ENCODE measurements at regions not wholly inside any gene's neighbourhood (a gene's known extent, or its start where the extent isn't known, plus 50 kb on each side); places are given as distances from the start of the nearest gene placed in this dataset.

GRCh38 chr13:53683608-53684007 is 655.0 kb downstream of the OLFM4 start:
- DNase-seq (ENCODE audit: low spot score): no peak

GRCh38 chr13:53691417-53691816 is 662.8 kb downstream of the OLFM4 start:
- DNase-seq (ENCODE audit: low spot score): no peak

DNA sequence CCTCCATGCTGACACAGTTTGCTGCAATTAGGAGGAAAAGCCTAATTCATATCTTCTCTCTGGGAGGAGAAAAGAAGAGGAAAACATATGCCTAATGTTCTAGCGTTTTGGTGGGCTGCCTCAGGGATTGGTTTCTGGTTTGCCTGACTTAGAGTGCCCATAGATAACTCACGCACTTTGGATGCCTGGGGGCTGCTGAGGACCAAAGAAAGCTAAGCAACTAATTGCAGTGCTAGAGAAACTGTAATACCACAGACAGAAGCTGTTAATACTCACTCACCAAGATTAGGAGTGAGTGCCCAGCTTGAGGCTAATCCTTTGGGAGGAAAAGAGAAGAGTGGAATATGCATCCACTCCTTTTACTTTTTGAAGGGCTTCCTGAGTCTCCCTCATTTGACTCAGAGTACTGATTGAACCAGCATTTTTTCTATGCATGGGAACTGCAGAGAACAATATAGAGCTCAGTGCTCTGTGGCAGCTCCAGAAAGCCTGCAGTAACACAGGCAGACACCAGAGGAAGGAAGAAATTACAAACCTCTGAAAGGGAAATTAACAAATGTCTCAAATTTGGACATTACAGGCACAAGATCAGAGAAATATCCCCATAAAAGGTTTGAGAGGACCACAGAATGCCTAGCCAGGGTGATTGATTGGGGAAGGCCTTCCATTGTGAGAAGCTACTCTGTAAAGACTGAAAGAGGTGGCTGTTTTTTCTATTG is 666.4 kb downstream of the OLFM4 start:
- DNase-seq (ENCODE audit: low spot score): no peak

- no peak for DNase-seq (ENCODE audit: low spot score)
Measured at GRCh38 chr13:53703371-53704080, 674.9 kb downstream of the OLFM4 start.

- DNase-seq (ENCODE audit: low spot score): no peak
Measured at GRCh38 chr13:53719281-53719680, 690.7 kb downstream of the OLFM4 start.

GRCh38 chr13:53732664-53733063 is 704.1 kb downstream of the OLFM4 start:
- DNase-seq (ENCODE audit: low spot score): no peak

DNA sequence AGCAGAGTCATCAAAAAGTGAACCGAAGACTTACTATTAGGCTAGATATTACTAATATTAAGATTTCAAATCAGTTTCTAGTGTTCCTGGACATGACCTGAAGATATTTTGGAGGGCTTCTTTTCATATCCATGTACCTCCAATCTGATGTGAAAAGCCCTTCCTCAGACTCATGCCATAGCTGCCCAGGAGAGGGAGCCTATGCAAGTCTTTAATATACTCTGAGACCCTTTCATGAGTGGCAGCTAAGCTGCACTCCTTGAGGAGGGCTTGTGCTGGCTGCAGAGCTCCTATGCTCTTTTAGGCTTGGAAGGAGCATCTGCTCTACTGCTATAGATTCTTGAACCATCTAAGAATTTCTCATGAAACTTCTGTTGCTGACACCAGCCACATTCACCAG is 715.3 kb downstream of the OLFM4 start:
- no peak for DNase-seq (ENCODE audit: low spot score)

GRCh38 chr13:53747825-53748224 is 719.2 kb downstream of the OLFM4 start:
- DNase-seq (ENCODE audit: low spot score): no peak

- DNase-seq (ENCODE audit: low spot score): peak; percentile 87
Measured at GRCh38 chr13:53749306-53749705, 720.7 kb downstream of the OLFM4 start.

GRCh38 chr13:53759016-53759415 is 730.4 kb downstream of the OLFM4 start:
- DNase-seq (ENCODE audit: low spot score): no peak

- no peak for DNase-seq (ENCODE audit: low spot score)
Measured at GRCh38 chr13:53775807-53776206, 747.2 kb downstream of the OLFM4 start.

DNA sequence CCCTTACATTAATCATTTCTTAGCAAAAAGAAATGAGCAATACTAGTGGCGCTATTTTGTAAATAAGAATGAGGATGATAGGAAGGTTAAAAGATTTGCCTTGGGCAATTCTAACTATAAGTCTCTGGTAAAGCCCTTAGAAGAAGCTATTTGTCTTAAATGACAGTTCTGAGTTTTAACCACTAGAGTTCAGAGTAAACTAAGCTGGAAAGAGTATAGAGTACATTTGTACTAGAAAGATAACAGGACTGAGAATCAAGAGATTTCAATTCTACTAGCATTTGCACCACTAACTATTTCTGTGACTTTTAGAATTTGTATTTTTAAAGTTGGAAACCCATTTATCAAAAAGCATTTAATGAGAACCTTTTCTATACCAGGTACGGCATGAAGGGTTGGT is 750.3 kb downstream of the OLFM4 start:
- no peak for DNase-seq (ENCODE audit: low spot score)

- peak; percentile 22 for DNase-seq (ENCODE audit: low spot score)
Measured at GRCh38 chr13:53781941-53782340, 753.3 kb downstream of the OLFM4 start.

DNA sequence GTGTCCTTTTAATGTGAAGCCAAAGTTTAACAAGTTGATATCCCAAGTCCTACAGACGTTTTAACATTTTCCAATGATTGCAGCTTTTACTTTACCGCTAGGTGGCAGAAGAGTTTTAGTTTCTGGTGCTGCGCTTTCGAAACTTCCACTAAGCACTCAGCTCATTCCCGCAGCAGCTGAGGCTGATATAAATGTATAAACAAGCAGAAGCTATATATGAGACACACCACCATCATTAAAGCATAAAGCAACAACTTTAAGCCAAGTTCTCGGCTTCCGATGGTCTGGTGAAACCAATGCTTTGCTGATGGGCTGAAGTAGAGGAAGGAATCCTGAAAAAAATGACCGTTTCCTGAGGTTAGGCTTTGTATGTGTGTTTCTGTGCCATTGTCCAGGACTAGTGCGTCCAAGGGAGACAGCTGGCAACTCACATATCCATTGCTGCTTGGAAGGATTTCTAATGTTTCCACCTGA is 753.9 kb downstream of the OLFM4 start:
- peak; percentile 71 for DNase-seq (ENCODE audit: low spot score)

DNA sequence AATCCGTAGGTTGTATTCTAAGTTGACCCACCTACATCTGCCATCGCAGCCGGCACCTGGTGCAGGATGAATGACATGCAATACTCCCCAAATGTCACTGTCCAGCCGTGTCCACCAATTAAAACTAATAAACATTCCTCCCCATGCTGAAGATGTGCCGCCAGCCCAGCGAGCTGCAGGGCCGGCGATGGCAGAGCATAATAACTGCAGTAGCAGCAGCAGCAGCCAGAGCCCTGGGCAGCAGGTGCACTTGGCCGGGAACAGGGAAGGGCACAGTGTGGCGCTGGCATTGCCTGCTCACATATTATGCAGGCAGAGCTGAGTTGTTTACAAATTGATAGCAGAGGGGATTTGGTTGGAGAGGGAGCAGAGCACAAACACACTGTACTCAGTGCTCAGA is 754.9 kb downstream of the OLFM4 start:
- no peak for DNase-seq (ENCODE audit: low spot score)

- no peak for DNase-seq (ENCODE audit: low spot score)
Measured at GRCh38 chr13:53788286-53788685, 759.7 kb downstream of the OLFM4 start.

DNA sequence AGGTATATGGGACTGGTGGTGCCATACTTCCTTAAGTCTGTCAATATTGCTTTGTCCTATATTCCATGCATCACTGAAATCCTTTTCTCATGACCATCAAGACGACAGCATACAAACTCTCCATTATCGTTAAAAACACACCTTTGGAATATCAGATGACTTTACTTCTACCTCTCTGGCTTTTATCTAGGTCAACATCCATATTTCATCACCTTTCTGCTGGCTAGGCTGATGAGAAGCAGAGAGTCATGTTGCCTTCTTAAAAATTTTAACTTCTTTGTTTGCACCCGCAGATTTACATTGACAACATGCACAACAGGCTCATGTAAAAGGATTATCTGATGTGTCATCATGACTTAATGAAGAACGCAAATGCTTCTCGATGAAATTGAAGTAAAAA is 771.4 kb downstream of the OLFM4 start:
- peak; percentile 64 for DNase-seq (ENCODE audit: low spot score)

DNA sequence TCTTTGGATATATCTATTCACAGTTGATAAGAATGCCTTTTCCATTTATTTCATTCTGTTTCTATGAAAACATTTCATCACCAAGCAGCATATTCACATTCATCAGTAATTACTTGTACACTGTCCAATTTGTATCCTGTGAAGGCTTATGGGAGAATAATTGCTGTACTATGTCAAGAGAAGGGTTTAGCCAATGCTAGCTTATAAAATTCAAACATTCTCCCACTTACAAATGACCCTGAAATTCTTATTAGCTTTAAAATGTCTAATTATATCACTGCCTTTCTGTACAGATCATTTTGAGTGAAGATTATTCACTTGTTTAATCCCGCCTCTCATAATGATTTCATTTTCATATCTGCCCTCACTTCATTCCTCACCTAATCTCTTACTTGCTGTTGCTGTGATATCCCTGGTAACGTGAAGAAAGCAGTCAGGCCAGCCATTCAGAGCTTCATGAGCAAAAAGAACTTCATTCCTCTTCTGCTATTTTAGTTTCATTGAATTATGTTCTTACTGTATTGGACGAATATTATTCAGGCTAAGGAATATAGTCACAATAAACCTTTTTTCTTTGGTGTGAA is 778.7 kb downstream of the OLFM4 start:
- DNase-seq (ENCODE audit: low spot score): no peak

DNA sequence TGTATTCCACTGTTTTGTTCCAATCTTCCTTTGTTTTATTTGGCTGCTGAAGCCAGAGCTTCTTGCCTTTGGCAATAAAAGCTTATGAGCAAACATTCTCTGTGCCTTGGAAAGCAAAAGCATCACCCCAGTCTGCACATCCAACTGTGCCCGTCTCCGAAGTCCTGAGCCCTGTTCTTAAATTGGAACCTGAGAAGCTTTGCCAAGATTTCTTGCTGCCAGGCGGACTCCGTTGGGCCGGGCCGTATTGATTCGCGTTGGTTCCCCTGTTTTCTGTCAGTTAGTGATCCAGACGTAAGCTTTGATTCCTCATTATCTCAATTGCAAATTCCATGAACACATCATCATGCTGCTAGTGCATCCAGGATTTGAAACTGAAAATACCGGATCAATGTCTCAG is 793.0 kb downstream of the OLFM4 start:
- DNase-seq (ENCODE audit: low spot score): no peak

DNA sequence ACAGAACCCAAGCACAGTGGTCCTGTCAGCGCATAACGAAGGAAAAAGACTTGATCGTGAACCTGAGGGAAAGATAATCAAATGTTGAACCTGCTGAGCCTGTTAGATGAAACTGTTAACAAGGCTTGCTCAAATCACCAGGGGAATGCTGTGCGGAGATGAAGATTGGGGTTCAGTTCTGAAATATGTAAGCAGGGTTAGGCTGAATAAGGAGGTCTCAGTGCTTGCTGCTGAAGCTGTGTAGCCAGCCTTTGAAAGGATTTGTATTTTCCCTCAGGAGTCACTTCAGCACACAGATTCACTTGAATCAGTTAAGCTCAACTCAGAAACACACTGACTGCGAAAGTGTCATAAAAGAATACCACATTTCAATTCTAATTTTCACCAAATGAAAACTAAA is 793.5 kb downstream of the OLFM4 start:
- DNase-seq (ENCODE audit: low spot score): no peak

GRCh38 chr13:53839461-53839860 is 810.8 kb downstream of the OLFM4 start:
- no peak for DNase-seq (ENCODE audit: low spot score)

- no peak for DNase-seq (ENCODE audit: low spot score)
Measured at GRCh38 chr13:53844473-53845146, 816.0 kb downstream of the OLFM4 start.

Data from SK-N-DZ (cell line).